ENCODE measurements at regions not wholly inside any gene's neighbourhood (a gene's known extent, or its start where the extent isn't known, plus 50 kb on each side); places are given as distances from the start of the nearest gene placed in this dataset.

- H3K36me3 ChIP-seq: no peaks in the 10 kb centered on the region
- DNase-seq (no peak), ATAC-seq (ENCODE audit: low FRiP score in 2 of 2) (no peak)
- no peak overlapping the region for H3K27ac ChIP-seq
- WGBS, 2 donors: 98 to 99% methylated on average over 3 of the region's 3 CpGs
- TF ChIP-seq POLR2AphosphoS5 (IDR thresholded peaks at IDR 0.05): no peak
- no peak for TF ChIP-seq EP300 (IDR thresholded peaks at IDR 0.05)
- no peak for TF ChIP-seq POLR2A (IDR thresholded peaks at IDR 0.05)
- no peak for TF ChIP-seq CTCF (IDR thresholded peaks at IDR 0.05)
- H3K4me1 ChIP-seq: no peaks in the 10 kb centered on the region
- H3K27me3 ChIP-seq: no peaks in the 10 kb centered on the region
- H3K4me3 ChIP-seq: no peak overlapping the region
- H3K9me3 ChIP-seq: peaks cover 0 to 7% (median 6%) of the 10 kb centered on the region in 4 donors
Measured at GRCh38 chr12:91753649-91754048, 392.0 kb downstream of the BTG1 start.

GRCh38 chr12:91746976-91747375 lies 398.7 kb downstream of the BTG1 start:
- no peaks in the 10 kb centered on the region for H3K27me3 ChIP-seq
- H3K4me1 ChIP-seq: no peaks in the 10 kb centered on the region
- no peak for DNase-seq
- WGBS, 2 donors: 100% methylated on average over 1 of the region's 1 CpG; no CpG with 5 or more reads in 1 of the 2 donors
- no peaks in the 10 kb centered on the region for H3K36me3 ChIP-seq
- TF ChIP-seq POLR2AphosphoS5 (IDR thresholded peaks at IDR 0.05) (no peak), EP300 (IDR thresholded peaks at IDR 0.05) (no peak)
- no peaks in the 10 kb centered on the region for H3K9me3 ChIP-seq
- H3K27ac ChIP-seq: no peak overlapping the region
- H3K4me3 ChIP-seq: no peak overlapping the region
- no peak for ATAC-seq (ENCODE audit: low FRiP score in 2 of 2)

- H3K4me3 ChIP-seq: no peak overlapping the region
- H3K4me1 ChIP-seq: no peaks in the 10 kb centered on the region
- no peaks in the 10 kb centered on the region for H3K27me3 ChIP-seq
- TF ChIP-seq POLR2AphosphoS5 (IDR thresholded peaks at IDR 0.05): no peak
- no peak for TF ChIP-seq POLR2A (IDR thresholded peaks at IDR 0.05)
- TF ChIP-seq CTCF (IDR thresholded peaks at IDR 0.05): no peak
- TF ChIP-seq EP300 (IDR thresholded peaks at IDR 0.05): no peak
- ATAC-seq (ENCODE audit: low FRiP score in 2 of 2) (no peak), DNase-seq (no peak)
- H3K27ac ChIP-seq: no peak overlapping the region
- 72 to 74% methylated on average over 2 of the region's 2 CpGs for WGBS, 2 donors
- no peaks in the 10 kb centered on the region for H3K9me3 ChIP-seq
- H3K36me3 ChIP-seq: no peaks in the 10 kb centered on the region
Measured at GRCh38 chr12:91744597-91744996, 401.0 kb downstream of the BTG1 start.

GRCh38 chr12:91743704-91744321 lies 401.8 kb downstream of the BTG1 start:
- no peak for DNase-seq
- H3K4me1 ChIP-seq: no peaks in the 10 kb centered on the region
- H3K4me3 ChIP-seq: no peak overlapping the region
- H3K27ac ChIP-seq: no peak overlapping the region
- no peaks in the 10 kb centered on the region for H3K27me3 ChIP-seq
- no peak for ATAC-seq (ENCODE audit: low FRiP score in 2 of 2)
- no peak for TF ChIP-seq POLR2AphosphoS5 (IDR thresholded peaks at IDR 0.05)
- no peak for TF ChIP-seq EP300 (IDR thresholded peaks at IDR 0.05)
- no peak for TF ChIP-seq POLR2A (IDR thresholded peaks at IDR 0.05)
- TF ChIP-seq CTCF (IDR thresholded peaks at IDR 0.05): no peak
- no peaks in the 10 kb centered on the region for H3K9me3 ChIP-seq
- WGBS, 2 donors: 90 to 95% methylated on average over 7 of the region's 7 CpGs
- H3K36me3 ChIP-seq: no peaks in the 10 kb centered on the region

GRCh38 chr12:91743280-91743679 lies 402.4 kb downstream of the BTG1 start:
- Histone ChIP-seq H3K4me3 (no peak overlapping the region), H3K27ac (no peak overlapping the region), H3K36me3 (no peaks in the 10 kb centered on the region), H3K4me1 (no peaks in the 10 kb centered on the region), H3K27me3 (no peaks in the 10 kb centered on the region), H3K9me3 (no peaks in the 10 kb centered on the region)
- DNase-seq: no peak
- WGBS, 2 donors: 94 to 97% methylated on average over 5 of the region's 5 CpGs
- no peak for TF ChIP-seq CTCF (IDR thresholded peaks at IDR 0.05)
- TF ChIP-seq EP300 (IDR thresholded peaks at IDR 0.05): no peak
- TF ChIP-seq POLR2A (IDR thresholded peaks at IDR 0.05): no peak
- no peak for TF ChIP-seq POLR2AphosphoS5 (IDR thresholded peaks at IDR 0.05)
- no peak for ATAC-seq (ENCODE audit: low FRiP score in 2 of 2)
